GM18951 (cell line): ENCODE measurements at regions not wholly inside any gene's neighbourhood (a gene's known extent, or its start where the extent isn't known, plus 50 kb on each side); places are given as distances from the start of the nearest gene placed in this dataset.

Source experiments
- POLR2A ChIP-seq: IDR thresholded peaks from 4 replicates; pipeline ENCODE4 v1.6.1; 2011; ENCODE audit warnings: mild to moderate bottlenecking; ENCODE audit not compliant: insufficient read length, insufficient read depth; ENCODE audit errors: extremely low read depth
- in situ Hi-C: fragments of 300-500 bp; cut with MboI; formaldehyde crosslinking; loops from one replicate; pipeline ENCODE4 v1.12.0; 2022; ENCODE audit warnings: low sequenced_read_pairs, mixed read lengths, inconsistent platforms; ENCODE audit not compliant: unreplicated experiment

- in situ Hi-C loops: no loop called here
- no peak for TF ChIP-seq POLR2A
Observed at GRCh38 chr2:23322567-23323197, 62.3 kb upstream of the KLHL29 start.

GRCh38 chr2:23323198-23323916 is 61.6 kb upstream of the KLHL29 start:
- TF ChIP-seq POLR2A: no peak
- in situ Hi-C loops: no loop called here

GRCh38 chr2:23323917-23324680 is 60.9 kb upstream of the KLHL29 start:
- no peak for TF ChIP-seq POLR2A
- in situ Hi-C loops: no loop called here

- in situ Hi-C loops: no loop called here
- no peak for TF ChIP-seq POLR2A
Observed at GRCh38 chr2:23326330-23326729, 58.6 kb upstream of the KLHL29 start.

- in situ Hi-C loops: no loop called here
Observed at GRCh38 chr2:23327416-23327815, 57.6 kb upstream of the KLHL29 start.

GRCh38 chr2:23327887-23328286 is 57.1 kb upstream of the KLHL29 start:
- TF ChIP-seq POLR2A: no peak
- in situ Hi-C loops: no loop called here

More at GRCh38 chr2:23327416-23327815, 57.6 kb upstream of the KLHL29 start:
- no peak for TF ChIP-seq POLR2A

GRCh38 chr2:23330214-23330613 is 54.8 kb upstream of the KLHL29 start:
- in situ Hi-C loops: no loop called here

More at GRCh38 chr2:23330214-23330613, 54.8 kb upstream of the KLHL29 start:
- no peak for TF ChIP-seq POLR2A
